Endothelial cell (in vitro differentiated cells): ENCODE measurements at regions not wholly inside any gene's neighbourhood (a gene's known extent, or its start where the extent isn't known, plus 50 kb on each side); places are given as distances from the start of the nearest gene placed in this dataset.

Experiments used
- DNase-seq: peaks from one replicate; pipeline ENCODE4 v3.0.0; 2021; ENCODE audit warnings: low spot score
- H3K27ac Mint-ChIP-seq: one replicate; pipeline ENCODE4 v1.8.0; 2021; ENCODE audit warnings: mixed read lengths, inconsistent platforms; ENCODE audit not compliant: unreplicated experiment
- H3K27me3 Mint-ChIP-seq: one replicate; pipeline ENCODE4 v1.8.0; 2021; ENCODE audit warnings: mild to moderate bottlenecking, moderate library complexity, mixed read lengths, inconsistent platforms; ENCODE audit not compliant: unreplicated experiment
- H3K36me3 Mint-ChIP-seq: one replicate; pipeline ENCODE4 v1.8.0; 2021; ENCODE audit warnings: mild to moderate bottlenecking, low read depth, mixed read lengths, inconsistent platforms; ENCODE audit not compliant: unreplicated experiment
- H3K4me1 Mint-ChIP-seq: one replicate; pipeline ENCODE4 v1.8.0; 2021; ENCODE audit warnings: mild to moderate bottlenecking, mixed read lengths, inconsistent platforms; ENCODE audit not compliant: unreplicated experiment
- H3K4me3 Mint-ChIP-seq: one replicate; pipeline ENCODE4 v1.8.0; 2021; ENCODE audit warnings: mild to moderate bottlenecking, mixed read lengths, inconsistent platforms; ENCODE audit not compliant: unreplicated experiment
- H3K9me3 Mint-ChIP-seq: one replicate; pipeline ENCODE4 v1.8.0; 2021; ENCODE audit warnings: mixed read lengths, inconsistent platforms; ENCODE audit not compliant: unreplicated experiment
- CTCF ChIP-seq: fragments of 200-600 bp; sonication (generic); IDR thresholded peaks from one replicate; pipeline ENCODE4 v1.5.0; 2021; ENCODE audit warnings: antibody characterized with exemption; ENCODE audit not compliant: unreplicated experiment

GRCh38 chr5:34490506-34491250 lies 165.4 kb upstream of the RAI14 start:
- Mint-ChIP-seq H3K27me3 (peaks cover 2% of the 10 kb centered on the region), H3K36me3 (peaks cover 3% of the 10 kb centered on the region), H3K4me3 (no peak overlapping the region), H3K9me3 (no peaks in the 10 kb centered on the region), H3K4me1 (peaks cover 4% of the 10 kb centered on the region), H3K27ac (no peak overlapping the region)
- DNase-seq: no peak
- TF ChIP-seq CTCF: no peak

GRCh38 chr5:34491251-34491620 lies 164.9 kb upstream of the RAI14 start:
- TF ChIP-seq CTCF: no peak
- peaks cover 4% of the 10 kb centered on the region for H3K4me1 Mint-ChIP-seq
- DNase-seq: no peak
- peaks cover 2% of the 10 kb centered on the region for H3K27me3 Mint-ChIP-seq
- H3K27ac Mint-ChIP-seq: no peak overlapping the region
- H3K36me3 Mint-ChIP-seq: peaks cover 3% of the 10 kb centered on the region
- no peak overlapping the region for H3K4me3 Mint-ChIP-seq
- no peaks in the 10 kb centered on the region for H3K9me3 Mint-ChIP-seq

- Mint-ChIP-seq H3K4me1 (peaks cover 12% of the 10 kb centered on the region), H3K9me3 (no peaks in the 10 kb centered on the region), H3K4me3 (no peak overlapping the region), H3K27ac (no peak overlapping the region), H3K36me3 (peaks cover 3% of the 10 kb centered on the region), H3K27me3 (peaks cover 2% of the 10 kb centered on the region)
- DNase-seq: no peak
- TF ChIP-seq CTCF: no peak
Measured at GRCh38 chr5:34494111-34494755, 161.9 kb upstream of the RAI14 start.

GRCh38 chr5:34495178-34495577 lies 160.9 kb upstream of the RAI14 start:
- peaks cover 14% of the 10 kb centered on the region for H3K4me1 Mint-ChIP-seq
- no peak for DNase-seq

More at GRCh38 chr5:34495178-34495577, 160.9 kb upstream of the RAI14 start:
- Mint-ChIP-seq H3K36me3 (peaks cover 3% of the 10 kb centered on the region), H3K4me3 (no peak overlapping the region), H3K27me3 (peaks cover 4% of the 10 kb centered on the region), H3K27ac (no peak overlapping the region), H3K9me3 (no peaks in the 10 kb centered on the region)
- TF ChIP-seq CTCF: no peak
